ENCODE measurements at regions not wholly inside any gene's neighbourhood (a gene's known extent, or its start where the extent isn't known, plus 50 kb on each side); places are given as distances from the start of the nearest gene placed in this dataset.

DNA sequence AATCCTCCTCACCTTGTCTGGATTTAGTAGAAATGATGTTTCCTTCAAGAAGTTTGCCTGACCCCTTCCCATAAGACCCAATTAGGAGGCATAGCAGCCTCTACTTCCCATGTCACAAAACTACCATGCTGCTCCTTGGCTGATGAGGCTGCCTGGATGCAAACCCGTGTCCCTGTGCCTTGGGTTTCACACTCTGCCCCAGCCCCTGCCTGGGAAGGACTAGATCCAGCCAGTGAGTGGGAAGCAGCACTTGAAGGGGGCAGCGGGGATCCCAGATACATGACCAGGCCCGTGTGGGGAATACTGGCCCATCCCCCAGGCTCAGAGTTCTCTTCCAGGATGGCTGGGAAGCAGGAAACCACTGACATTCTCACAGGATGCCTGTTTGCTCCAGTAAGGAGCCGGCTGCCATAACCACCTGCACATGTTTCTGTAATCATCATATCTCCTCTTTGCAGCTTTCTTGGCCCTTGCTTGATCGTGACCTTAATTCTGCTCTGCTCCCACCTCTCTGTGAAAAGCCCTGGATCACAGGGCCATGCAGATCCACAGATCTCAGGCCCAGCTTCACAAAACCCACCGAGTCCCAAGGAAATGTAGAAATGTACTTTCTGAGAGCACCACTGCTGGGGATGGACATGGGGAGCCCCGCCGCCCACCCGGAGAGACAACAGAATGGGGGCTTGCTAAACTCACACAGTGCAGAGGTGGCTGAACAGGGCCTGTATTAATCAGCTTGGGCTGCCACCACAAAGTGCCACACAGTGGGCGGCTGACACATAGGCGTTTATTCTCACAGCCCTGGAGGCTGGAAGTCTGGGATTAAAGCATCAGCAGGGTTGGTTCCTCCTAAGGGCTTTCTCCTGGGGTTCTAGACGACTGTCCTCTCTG, 287.8 kb upstream of the IGFBP3 start:
- no peak for DNase-seq (ENCODE audit: low read depth in 2 of 2)

DNA sequence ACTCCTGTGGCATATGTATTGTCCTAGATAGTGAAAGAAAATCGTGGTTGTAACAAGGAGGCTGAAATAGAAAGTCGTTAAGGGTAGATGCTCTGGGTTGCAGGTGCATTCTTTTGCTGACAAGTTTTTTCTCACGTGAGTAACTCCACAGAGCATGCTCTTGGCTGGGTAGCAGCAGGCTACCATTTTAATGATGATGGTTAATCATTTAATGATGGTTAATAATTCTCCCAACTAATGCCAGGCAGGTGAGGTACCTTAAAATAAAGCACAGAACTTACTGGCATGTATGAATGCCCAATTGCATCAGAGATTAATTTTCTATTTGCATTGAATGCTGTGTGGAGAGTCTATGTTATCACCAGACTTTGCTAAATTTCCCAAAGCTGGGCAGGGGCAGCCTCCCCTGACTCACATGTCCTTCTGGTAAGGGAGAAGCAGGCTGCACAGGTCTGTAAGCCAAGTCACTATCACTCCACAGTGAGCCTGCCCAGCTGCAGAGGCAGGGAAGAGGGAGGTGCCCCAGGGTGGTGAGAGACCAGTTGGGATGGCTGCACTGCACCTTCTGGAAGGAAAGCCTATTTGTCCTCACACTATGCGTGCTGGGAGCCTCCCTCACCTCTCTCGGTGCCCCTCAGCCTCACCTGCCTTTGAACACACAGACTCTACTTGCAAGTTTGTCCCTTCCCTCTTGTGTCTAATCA, 287.0 kb upstream of the IGFBP3 start:
- no peak for DNase-seq (ENCODE audit: low read depth in 2 of 2)

DNA sequence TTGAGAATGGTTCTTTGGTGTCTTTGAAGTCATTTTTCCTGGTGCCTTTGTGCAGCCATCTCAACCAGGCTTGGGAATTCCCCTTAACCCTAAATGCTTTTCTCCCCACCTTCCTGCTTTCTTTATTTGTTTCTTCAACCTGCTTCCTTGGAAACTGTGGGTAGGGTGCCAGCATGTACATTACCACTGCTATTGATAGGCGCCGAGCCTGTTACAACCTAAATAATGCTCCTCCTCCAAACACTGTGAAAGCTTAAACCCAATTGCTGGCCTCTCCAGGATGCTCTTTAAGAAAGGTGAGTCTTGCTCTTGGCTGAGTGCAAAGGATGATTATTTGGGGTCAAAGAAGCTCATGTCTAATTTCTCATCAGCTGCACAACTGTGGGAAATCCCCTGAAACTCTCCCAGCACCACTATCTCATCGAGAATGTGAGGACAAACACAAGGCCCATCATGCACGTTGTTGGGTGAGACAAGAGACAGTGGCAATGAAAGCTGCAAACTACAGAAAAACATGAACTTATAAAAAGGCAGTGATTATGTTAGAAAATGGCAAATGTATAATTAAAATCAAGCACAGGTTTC, 285.5 kb upstream of the IGFBP3 start:
- no peak for DNase-seq (ENCODE audit: low read depth in 2 of 2)

DNA sequence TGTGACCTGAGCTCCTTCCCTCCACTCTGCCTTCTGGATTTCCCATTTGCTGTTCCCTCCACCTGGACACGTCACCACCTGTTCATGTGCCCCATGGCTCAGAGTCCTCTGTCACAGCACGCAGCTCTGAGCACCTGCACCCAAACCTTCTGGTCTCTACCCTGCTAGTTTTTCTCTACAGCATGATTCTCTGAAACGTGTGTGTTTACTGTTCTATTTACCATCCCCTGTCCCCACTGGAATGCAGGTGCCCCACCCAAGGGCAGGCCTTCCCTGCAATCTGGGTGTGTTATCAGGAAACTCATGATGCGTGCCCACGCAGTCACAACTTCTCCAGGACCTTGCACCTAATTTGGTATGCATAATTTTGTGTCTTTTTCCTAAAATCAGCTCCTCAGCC, 284.4 kb upstream of the IGFBP3 start:
- DNase-seq (ENCODE audit: low read depth in 2 of 2), result no peak

DNA sequence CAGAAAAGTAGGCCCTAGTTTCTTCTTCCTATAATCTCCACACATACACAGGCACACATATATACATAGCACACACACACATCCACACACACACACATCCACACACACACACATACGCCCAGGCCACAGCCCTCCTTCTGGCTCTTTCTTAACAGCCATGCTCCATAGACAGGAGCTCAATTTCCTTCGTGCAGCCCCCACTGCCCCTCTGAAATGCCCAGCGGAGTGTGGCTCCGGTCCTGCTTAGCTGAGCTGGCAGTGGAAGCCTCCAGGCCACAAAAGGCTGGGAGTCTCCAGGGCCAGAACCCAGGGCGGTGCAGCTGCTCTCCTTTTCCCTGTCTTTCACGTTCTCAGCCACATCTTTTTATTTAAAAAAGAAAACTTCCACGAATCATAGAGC, 282.9 kb upstream of the IGFBP3 start:
- DNase-seq (ENCODE audit: low read depth in 2 of 2), result no peak

DNA sequence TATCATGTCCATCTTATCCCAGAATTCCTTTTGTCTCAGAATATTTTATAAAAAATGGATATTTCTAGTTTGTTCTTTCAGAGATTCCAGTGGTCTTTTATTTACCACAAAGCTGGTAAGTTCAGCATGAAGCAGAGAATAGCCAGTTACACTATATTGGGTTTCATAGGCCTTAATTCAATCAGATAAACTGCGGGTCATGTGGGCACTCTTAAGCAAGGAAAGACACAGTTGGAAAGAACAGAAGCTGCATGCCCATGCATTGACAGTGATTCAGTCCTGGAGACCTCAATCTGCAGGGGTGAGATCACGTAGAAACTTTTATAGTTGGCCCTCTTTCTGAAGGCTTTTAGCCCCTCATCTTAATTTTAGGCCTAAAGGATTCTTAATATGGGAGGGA, 281.3 kb upstream of the IGFBP3 start:
- DNase-seq (ENCODE audit: low read depth in 2 of 2), result no peak

DNA sequence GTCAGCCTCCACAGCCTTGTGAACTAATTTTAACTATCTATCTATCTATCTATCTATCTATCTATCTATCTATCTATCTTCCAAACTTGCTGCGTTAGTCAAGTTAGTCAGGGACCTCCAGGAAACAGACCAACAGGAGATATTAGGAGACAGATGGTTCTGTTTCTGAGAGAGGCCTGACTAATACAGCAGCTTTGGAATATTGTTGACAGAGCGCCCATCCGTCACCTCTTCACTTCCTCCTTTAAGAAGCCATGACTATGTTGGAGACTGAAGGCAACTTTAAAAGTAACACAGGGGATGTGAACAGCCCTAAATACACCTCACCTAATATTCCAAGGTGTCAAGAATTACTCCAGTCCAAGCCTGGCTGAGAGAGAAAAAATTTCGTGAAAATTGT, 280.9 kb upstream of the IGFBP3 start:
- DNase-seq (ENCODE audit: low read depth in 2 of 2), result peak in 1 of 2 experiments; percentile 19

DNA sequence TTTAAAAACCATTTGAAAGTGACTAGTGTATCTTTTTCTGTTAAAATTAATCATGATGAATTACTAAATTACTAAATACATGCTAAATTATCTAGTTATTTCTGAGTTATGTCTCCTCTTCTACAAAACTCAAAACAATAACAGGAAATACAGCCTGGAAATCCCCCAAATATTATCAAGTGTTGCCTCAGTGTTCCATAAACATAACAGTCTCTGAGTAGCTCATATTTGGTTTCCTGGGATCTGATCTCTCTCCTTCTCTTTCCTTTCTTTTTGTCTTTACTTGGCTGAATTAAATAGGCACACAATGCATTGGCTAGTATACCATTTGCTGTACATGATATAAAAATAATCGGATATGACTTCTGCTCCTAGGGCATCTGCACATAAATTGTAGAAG, 277.6 kb upstream of the IGFBP3 start:
- no peak for DNase-seq (ENCODE audit: low read depth in 2 of 2)

DNA sequence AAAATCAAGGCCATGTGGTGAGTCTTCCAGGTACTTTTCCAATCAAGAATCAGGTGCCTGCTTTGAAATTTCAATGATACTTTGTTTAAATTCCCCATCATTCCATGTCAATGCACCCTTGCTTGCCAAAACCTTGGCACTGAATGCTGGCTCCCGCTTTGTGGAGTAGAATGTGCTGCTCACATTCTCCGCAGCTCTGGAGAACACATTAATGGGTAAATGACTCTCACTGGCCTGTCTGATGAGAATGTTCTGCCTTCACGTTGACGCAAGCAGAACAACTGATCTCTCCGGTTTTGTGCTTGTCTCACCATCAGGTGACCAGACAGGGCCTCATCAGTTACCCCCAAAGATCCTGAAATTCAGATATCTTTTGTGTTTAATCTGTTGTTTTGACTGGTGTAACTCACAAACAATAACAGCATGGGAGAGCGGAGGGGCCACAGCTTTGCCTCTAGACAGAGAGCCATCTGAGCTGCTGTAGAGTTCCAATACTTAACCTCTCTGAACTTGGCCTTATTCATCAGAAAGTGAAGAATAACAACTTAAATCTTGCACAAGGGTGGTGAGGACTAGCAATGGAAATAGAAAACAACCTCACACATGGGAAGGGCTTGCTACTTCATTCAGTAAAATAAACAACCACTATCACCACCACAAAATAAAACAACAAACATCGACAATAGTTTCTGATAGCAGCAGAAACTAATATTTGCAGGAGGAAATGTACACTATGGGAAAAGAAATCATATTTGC, 276.9 kb upstream of the IGFBP3 start:
- no peak for DNase-seq (ENCODE audit: low read depth in 2 of 2)

DNA sequence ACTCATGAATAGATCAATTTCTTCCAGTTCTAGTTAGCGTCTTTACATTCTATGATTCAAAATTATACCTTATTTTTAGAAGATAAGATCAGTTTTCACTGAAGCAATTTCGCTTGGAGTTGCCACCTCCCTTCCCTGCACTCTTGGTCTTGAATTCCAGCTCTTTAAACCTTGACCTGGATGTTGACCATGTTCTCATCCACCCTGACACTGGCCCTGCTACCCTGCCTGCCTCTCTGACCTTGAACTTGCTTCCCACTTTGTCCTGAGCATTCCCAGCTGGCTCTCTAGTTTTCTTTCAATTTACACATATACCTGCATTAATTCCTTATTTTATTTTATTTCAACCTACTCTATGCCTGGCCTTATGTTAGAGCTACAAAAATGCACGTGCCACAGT, 274.9 kb upstream of the IGFBP3 start:
- no peak for DNase-seq (ENCODE audit: low read depth in 2 of 2)

DNA sequence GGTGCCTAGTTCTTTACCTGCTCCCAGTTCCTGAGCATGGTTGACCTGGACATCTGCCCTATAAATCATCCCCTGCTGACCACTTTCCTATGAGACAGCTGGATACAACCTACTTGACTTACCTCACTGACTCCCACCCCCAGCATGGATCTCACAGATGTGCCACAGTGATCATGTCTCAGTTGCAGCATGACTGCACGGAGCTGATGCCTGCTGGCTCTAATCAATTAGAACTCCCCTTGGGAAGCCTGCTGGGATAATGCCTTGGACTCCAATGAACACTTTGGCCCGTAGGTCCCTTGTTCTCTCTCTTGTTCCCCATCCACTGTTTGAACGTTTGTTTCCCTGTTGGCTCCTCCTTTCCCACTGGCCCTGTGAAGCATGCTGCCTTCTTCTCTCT, 271.2 kb upstream of the IGFBP3 start:
- DNase-seq (ENCODE audit: low read depth in 2 of 2), result no peak

DNA sequence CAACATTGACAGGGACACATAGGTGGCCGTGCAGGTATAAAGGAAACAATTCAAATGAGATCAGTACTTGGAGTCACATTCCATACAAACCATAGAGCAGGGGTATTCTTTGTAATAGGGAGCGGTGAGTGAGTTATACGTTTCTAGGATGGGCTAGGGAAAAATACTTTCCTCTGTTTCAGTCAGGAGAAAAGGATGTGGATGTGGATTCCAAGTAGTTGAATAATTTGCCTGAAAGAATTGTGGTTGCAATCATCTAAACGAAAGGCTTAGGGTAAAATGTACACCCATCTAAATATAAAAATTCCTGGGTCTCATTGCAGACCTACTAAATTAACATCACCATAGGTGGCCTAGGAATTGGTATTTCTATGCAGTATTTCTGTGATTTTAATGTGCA, 270.7 kb upstream of the IGFBP3 start:
- peak; percentile 83 for DNase-seq (ENCODE audit: low read depth in 2 of 2)

DNA sequence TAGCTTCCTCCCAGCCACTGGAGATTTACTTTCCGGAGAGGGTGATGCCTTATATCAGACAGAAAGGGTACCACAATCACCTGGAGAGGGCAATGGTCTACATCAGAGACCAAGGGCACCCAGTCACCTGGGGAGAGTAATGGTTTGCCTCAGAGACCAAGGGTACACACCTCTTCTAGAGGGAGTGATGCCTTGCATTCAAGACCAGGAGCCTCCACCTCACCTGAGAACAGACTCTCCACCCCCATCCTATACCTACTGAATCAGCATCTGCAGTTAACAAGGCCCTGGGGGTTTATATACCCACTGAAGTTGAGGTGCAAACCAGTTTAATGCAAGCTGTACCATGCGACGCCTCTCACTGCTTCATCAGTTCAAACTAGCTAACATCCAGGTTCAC, 270.2 kb upstream of the IGFBP3 start:
- DNase-seq (ENCODE audit: low read depth in 2 of 2), result no peak

DNA sequence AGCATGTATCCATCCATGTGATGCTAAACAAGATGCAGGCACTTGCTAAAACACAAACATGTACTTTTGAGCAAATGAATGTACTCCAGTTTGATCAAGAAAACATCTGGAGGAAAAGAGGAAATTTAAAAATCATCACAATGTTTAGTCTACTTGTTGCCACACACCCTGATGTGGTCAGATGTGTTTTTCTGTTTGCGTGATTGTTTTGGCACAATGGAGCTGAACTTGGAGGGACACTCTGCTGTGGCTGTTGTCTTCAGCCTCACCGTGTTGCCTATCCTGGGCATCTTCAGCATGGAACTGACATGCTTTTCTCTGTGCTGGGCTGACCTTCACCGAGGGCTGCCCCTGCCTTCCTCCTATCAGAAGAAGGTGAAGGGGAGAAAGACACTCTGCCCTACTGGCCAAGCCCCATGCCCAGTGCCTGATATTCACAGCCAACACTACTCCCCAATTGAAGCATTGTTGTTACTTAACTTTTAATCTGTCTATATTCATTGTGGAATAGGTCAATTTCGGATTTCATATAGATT, 268.3 kb upstream of the IGFBP3 start:
- no peak for DNase-seq (ENCODE audit: low read depth in 2 of 2)

DNA sequence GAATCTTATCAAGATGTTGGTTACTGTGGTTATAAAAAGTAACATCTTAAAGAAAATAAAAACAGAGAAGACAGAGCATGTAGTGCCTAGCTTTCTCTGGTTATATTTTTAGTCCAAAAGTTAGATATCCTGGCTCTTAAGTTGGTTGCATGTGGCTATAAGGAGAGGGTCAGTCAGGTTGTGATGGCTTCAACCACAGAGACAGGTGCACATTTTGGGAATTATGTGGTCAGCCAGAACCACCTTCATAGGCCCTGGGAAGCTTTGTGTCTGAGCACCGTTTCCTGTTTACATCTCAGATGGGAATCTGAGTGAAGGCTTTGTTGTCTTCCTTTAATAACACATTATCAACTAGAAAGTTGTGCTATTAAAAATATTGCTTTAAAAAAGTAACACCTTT, 265.1 kb upstream of the IGFBP3 start:
- DNase-seq (ENCODE audit: low read depth in 2 of 2), result no peak

DNA sequence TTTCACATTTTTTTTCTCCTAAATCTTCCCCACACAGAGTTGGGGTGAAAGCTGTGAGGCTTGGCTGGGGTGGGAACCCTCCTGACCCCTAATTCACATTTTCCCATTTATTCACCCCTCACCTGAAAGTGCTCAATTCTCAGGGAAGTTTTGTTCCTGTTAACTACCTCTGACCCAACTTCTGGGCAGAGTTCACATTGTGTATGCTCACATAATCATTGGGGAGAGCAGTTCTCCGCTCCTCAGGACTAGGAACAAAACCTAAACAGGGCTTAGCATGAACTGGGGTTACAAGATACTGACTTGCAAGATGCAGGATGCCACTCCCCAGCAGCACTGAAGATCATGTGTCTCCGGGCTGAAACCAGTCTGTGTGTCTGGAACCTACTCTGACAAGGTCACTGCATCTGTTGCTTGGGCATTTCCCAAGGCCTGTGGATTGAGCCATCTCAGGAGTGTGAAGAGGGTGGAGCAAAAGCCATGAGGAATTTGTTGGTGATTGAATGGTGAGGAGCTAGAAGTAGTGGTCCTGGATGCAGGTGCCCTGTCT, 258.1 kb upstream of the IGFBP3 start:
- no peak for DNase-seq (ENCODE audit: low read depth in 2 of 2)

DNA sequence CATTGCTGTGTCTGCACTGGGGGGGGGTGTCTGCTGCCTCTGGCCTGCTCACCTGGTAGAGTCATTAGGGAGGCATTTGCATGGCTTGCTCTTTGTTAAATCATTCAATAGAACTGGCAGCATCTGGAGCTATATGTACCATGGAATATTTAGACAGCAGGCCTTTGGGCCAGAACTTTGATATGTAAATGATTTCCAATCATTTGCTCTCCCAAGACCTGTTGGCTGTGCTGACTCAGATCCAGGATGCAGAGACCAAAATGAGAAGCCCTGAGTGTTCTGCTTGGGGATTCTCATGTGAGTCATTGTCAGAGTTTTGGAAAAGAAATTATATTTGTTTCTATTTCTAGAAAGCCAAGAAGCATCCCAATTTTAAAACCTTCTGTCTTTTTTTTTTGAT, 257.6 kb upstream of the IGFBP3 start:
- DNase-seq (ENCODE audit: low read depth in 2 of 2), result peak in 1 of 2 experiments; percentile 32

DNA sequence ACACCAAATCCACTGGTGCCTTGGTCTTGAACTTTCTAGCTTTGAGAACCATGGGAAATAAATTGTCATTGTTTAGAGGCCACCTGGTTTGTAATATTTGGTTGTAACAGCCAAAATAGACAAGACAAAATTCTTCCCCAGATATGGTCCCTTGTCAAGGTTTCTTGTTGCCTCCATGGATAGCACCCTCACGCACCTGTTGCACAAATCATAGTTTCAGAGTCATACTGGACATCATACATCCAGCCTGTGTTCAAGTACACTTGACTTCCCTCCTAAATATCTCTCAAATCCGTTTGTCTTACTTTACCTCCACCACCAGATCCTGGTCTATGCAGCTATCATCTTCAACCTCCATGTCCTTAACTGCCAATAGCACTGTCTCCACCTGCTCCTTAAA, 256.7 kb upstream of the IGFBP3 start:
- DNase-seq (ENCODE audit: low read depth in 2 of 2), result no peak

DNA sequence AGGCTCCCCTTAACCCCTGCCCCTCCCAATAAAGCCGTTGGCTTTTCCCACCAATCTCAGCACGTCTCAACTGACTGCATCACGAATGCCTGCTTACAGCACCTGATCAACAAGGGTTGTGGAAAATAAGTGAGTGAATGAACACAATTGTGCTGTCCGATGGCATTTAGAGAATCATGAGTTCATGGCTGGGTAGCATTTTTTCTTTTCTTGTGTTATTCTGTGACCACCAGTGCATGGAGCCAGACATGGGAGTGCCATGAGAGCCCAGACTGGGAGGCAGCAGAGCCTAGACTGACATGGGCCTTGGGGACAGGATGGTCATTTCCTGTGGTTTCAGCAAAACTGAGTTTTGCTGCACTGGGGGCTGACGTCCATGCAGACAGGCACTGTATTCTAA, 254.1 kb upstream of the IGFBP3 start:
- no peak for DNase-seq (ENCODE audit: low read depth in 2 of 2)

DNA sequence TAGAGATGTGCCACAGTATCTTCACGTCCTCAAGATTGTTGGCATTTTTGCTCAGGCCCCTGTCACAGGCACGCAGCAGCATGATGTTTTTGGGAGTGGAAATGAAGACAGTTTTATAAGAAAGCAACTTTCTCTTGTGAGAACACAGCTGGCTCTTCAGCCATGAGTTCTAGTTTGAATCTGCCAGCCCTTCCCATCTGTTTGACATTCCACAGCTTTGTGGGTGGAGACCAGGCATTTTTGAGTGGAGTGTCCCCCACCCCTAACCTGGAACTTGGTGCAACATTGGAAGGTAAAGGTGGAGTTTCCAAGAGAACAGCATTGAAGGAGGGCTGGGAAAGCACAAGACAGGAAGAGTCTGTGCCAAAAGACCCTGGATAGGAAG, 253.1 kb upstream of the IGFBP3 start:
- no peak for DNase-seq (ENCODE audit: low read depth in 2 of 2)

DNA sequence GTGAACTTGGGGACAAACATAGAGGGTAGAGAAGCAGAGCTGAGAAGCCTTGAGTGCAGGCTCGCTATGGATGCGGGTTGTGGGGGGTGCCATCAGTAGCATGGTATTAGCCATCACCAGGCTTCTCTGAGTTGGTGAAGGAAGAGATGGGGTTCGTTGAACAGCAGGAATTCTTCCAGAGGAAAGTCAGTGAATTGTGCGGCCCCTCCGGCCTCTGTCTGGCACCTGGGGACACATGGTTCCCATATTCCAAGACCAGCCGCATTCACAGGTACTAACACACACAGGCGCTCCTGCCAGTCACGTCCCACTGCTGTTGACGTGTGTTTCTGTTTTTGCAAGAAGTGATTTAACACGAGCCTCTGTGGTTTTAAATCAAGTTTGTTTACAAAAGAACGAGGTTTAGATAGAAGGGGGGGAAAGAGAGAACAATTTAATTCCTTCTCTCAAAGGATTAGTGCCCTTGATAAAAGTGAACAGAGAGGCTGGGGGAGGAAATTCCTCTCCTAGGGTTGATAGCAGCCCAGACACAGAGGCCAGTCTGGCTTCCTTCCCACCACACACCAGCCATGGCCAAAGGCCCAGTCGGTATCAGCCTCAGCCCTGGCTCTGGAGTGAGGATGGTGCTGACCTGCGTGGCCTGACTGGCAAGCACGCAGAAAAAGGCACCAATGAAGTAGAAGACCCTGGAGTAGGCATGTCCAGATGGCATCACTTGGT, 252.6 kb upstream of the IGFBP3 start:
- no peak for DNase-seq (ENCODE audit: low read depth in 2 of 2)
